NCI-H128 (cell line): ENCODE measurements at regions not wholly inside any gene's neighbourhood (a gene's known extent, or its start where the extent isn't known, plus 50 kb on each side); places are given as distances from the start of the nearest gene placed in this dataset.

Experiments
- DNase-seq: peaks from one replicate; lab custom pipeline; 2025; ENCODE audit not compliant: unreplicated experiment; lab: John Stamatoyannopoulos, UW

GRCh38 chr6:139923964-139924475, 549.6 kb upstream of the CITED2 start:
- DNase-seq = no peak

GRCh38 chr6:139922236-139922635, 547.8 kb upstream of the CITED2 start:
- DNase-seq = no peak

GRCh38 chr6:139920776-139921100, 546.3 kb upstream of the CITED2 start:
- DNase-seq = no peak

- DNase-seq = no peak
Measured at GRCh38 chr6:139920027-139920775, 545.8 kb upstream of the CITED2 start.

- DNase-seq = no peak
Measured at GRCh38 chr6:139919107-139920026, 544.9 kb upstream of the CITED2 start.

GRCh38 chr6:139917951-139918630, 543.6 kb upstream of the CITED2 start:
- peak; percentile 13 for DNase-seq

- DNase-seq = no peak
Measured at GRCh38 chr6:139914910-139915309, 540.5 kb upstream of the CITED2 start.

GRCh38 chr6:139912735-139913400, 538.4 kb upstream of the CITED2 start:
- DNase-seq = no peak

GRCh38 chr6:139909992-139910391, 535.5 kb upstream of the CITED2 start:
- no peak for DNase-seq

- no peak for DNase-seq
Measured at GRCh38 chr6:139905404-139906052, 531.1 kb upstream of the CITED2 start.

- no peak for DNase-seq
Measured at GRCh38 chr6:139904568-139904967, 530.1 kb upstream of the CITED2 start.

- no peak for DNase-seq
Measured at GRCh38 chr6:139904158-139904533, 529.7 kb upstream of the CITED2 start.

- DNase-seq = no peak
Measured at GRCh38 chr6:139903411-139904157, 529.1 kb upstream of the CITED2 start.

- DNase-seq = no peak
Measured at GRCh38 chr6:139895205-139895793, 520.9 kb upstream of the CITED2 start.

- no peak for DNase-seq
Measured at GRCh38 chr6:139894271-139894670, 519.8 kb upstream of the CITED2 start.

GRCh38 chr6:139891471-139891870, 517.0 kb upstream of the CITED2 start:
- no peak for DNase-seq

GRCh38 chr6:139888681-139889122, 514.3 kb upstream of the CITED2 start:
- no peak for DNase-seq

GRCh38 chr6:139887275-139887674, 512.8 kb upstream of the CITED2 start:
- DNase-seq = no peak

GRCh38 chr6:139886396-139886795, 511.9 kb upstream of the CITED2 start:
- no peak for DNase-seq
